HCT116 (cell line): ENCODE measurements at regions not wholly inside any gene's neighbourhood (a gene's known extent, or its start where the extent isn't known, plus 50 kb on each side); places are given as distances from the start of the nearest gene placed in this dataset.

Source experiments
- ATAC-seq: fragments of 200-7000 bp; cut with Tn5 transposase; 2 replicates; pipeline ENCODE4 v1.9.1; 2020; ENCODE audit warnings: mild to moderate bottlenecking, moderate library complexity
- BruUV-seq: library from RNA; stranded (reverse); fragments of 400-500 nt; replicated peaks from 2 replicates; lab custom pipeline; 2021; lab: Mats Ljungman, UMichigan
- CTCF ChIA-PET: fragments of 300-600 bp; sonication (Branson Sonifier 250); formaldehyde crosslinking; loops from one replicate; lab custom pipeline; 2021; ENCODE audit warnings: antibody characterized with exemption; lab: Charles Lee
- POLR2A ChIA-PET: fragments of 300-600, 350-600 bp; sonication (Branson Sonifier 250); formaldehyde crosslinking; loops from one replicate; lab custom pipeline; 2021; ENCODE audit warnings: antibody characterized with exemption; lab: Charles Lee
- RAD21 ChIA-PET, 2 experiments: fragments of 300-600 bp; sonication (Branson Sonifier 250); formaldehyde crosslinking; loops; one replicate each; lab custom pipeline; 2023; ENCODE audit warnings: low total read pairs in 2 of 2; ENCODE audit not compliant: uncharacterized antibody in 2 of 2, unreplicated experiment in 2 of 2, low non-redundant PET in 1 of 2; lab: Charles Lee
- DNase-seq: peaks from one replicate; pipeline ENCODE4 v3.0.0-alpha.2; 2010; ENCODE audit warnings: low read depth, low spot score
- H2AFZ ChIP-seq: fragments of 200-600 bp; shearing (Covaris generic), sonication (generic); 2 replicates; pipeline ENCODE4 v1.6.1; 2017; ENCODE audit warnings: low read depth, mixed run types, mixed read lengths, antibody characterized with exemption, low read length; ENCODE audit not compliant: poor library complexity, severe bottlenecking
- H3K27ac ChIP-seq: 2 replicates; pipeline ENCODE4 v1.5.1; 2012; ENCODE audit warnings: low read depth, low read length
- H3K27me3 ChIP-seq: fragments of 200-600 bp; sonication (generic); 2 replicates; pipeline ENCODE4 v1.6.1; 2016; ENCODE audit warnings: mixed run types, low read length, mixed read lengths; ENCODE audit not compliant: insufficient read depth
- H3K36me3 ChIP-seq, 2 experiments: fragments of 200-500 bp in 1 of 2; fragments of 200-600 bp in 1 of 2; sonication (Bioruptor generic) in 1 of 2; sonication (generic) in 1 of 2; 2 replicates each; pipeline versions ENCODE4 v1.5.1 to v1.6.1; 2014 to 2016; ENCODE audit warnings: low read length in 2 of 2, inconsistent platforms in 1 of 2, mixed read lengths in 1 of 2, mixed run types in 1 of 2; ENCODE audit not compliant: insufficient read depth in 2 of 2, control insufficient read depth in 1 of 2
- H3K4me1 ChIP-seq, 2 experiments: fragments of 200-600 bp in 1 of 2; sonication (generic) in 1 of 2; 2 replicates each; pipeline versions ENCODE4 v1.5.1 to v1.6.1; 2012 to 2017; ENCODE audit warnings: low read length in 2 of 2, inconsistent platforms in 1 of 2, mild to moderate bottlenecking in 1 of 2, mixed read lengths in 1 of 2, mixed run types in 1 of 2, moderate library complexity in 1 of 2; ENCODE audit not compliant: insufficient read depth in 2 of 2, control insufficient read depth in 1 of 2
- H3K4me2 ChIP-seq: fragments of 200-600 bp; sonication (generic); 2 replicates; pipeline ENCODE4 v1.6.1; 2017; ENCODE audit warnings: mixed run types, low read length, mixed read lengths
- H3K4me3 ChIP-seq, 2 experiments: fragments of 200-600 bp in 1 of 2; sonication (generic) in 1 of 2; replicated peaks in 1 of 2; 2 replicates each; pipeline ENCODE4 v1.5.1; 2011 to 2016; ENCODE audit warnings: low read length in 2 of 2, control low read depth in 1 of 2, low read depth in 1 of 2, mild to moderate bottlenecking in 1 of 2, mixed read lengths in 1 of 2, mixed run types in 1 of 2
- H3K79me2 ChIP-seq: fragments of 200-600 bp; sonication (generic); 2 replicates; pipeline ENCODE4 v1.6.1; 2017; ENCODE audit warnings: mild to moderate bottlenecking, mixed run types, low read length, moderate library complexity, mixed read lengths; ENCODE audit not compliant: insufficient read depth
- H3K9ac ChIP-seq: fragments of 200-600 bp; sonication (generic); 2 replicates; pipeline ENCODE4 v1.6.1; 2016; ENCODE audit warnings: low read length, mixed read lengths
- H3K9me2 ChIP-seq: fragments of 200-600 bp; sonication (generic), shearing (Covaris generic); 2 replicates; pipeline ENCODE4 v1.6.1; 2017; ENCODE audit warnings: mixed run types, mild to moderate bottlenecking, moderate library complexity; ENCODE audit not compliant: insufficient read depth
- H3K9me3 ChIP-seq, 2 experiments: fragments of 200-500 bp in 1 of 2; fragments of 200-600 bp in 1 of 2; sonication (Bioruptor generic) in 1 of 2; sonication (generic) in 1 of 2; 2 replicates each; pipeline ENCODE4 v1.6.1; 2014 to 2017; ENCODE audit warnings: low read length in 2 of 2, mixed read lengths in 2 of 2, inconsistent platforms in 1 of 2, low read depth in 1 of 2, mild to moderate bottlenecking in 1 of 2, mixed run types in 1 of 2, moderate library complexity in 1 of 2; ENCODE audit not compliant: control insufficient read depth in 1 of 2, insufficient read depth in 1 of 2
- H4K20me1 ChIP-seq: fragments of 200-600 bp; sonication (generic), shearing (Covaris generic); 2 replicates; pipeline ENCODE4 v1.6.1; 2017; ENCODE audit warnings: mixed run types, mild to moderate bottlenecking, moderate library complexity; ENCODE audit not compliant: insufficient read depth
- CEBPB ChIP-seq: IDR thresholded peaks from 2 replicates; pipeline ENCODE4 v1.6.1; 2012; ENCODE audit warnings: low read depth
- EGR1 ChIP-seq: IDR thresholded peaks from 2 replicates; pipeline ENCODE4 v1.6.1; 2012; ENCODE audit warnings: low read depth
- ELF1 ChIP-seq: IDR thresholded peaks from 2 replicates; pipeline ENCODE4 v1.6.1; 2012; ENCODE audit warnings: low read depth, borderline replicate concordance
- EZH2 ChIP-seq: fragments of 200-600 bp; sonication (generic); IDR thresholded peaks from 2 replicates; pipeline ENCODE4 v1.6.1; 2017; ENCODE audit warnings: antibody characterized with exemption, mixed run types
- EZH2phosphoT487 ChIP-seq: fragments of 200-600 bp; IDR thresholded peaks from 2 replicates; pipeline ENCODE4 v1.6.1; 2018; ENCODE audit warnings: antibody characterized with exemption, borderline replicate concordance
- FOSL1 ChIP-seq: IDR thresholded peaks from 2 replicates; pipeline ENCODE4 v1.6.1; 2012; ENCODE audit warnings: low read depth
- JUND ChIP-seq: IDR thresholded peaks from 2 replicates; pipeline ENCODE4 v1.6.1; 2012
- MAX ChIP-seq: IDR thresholded peaks from 2 replicates; pipeline ENCODE4 v1.6.1; 2012
- POLR2A ChIP-seq: IDR thresholded peaks from 2 replicates; pipeline ENCODE4 v1.7.0; 2011; ENCODE audit warnings: borderline replicate concordance; ENCODE audit not compliant: insufficient read depth, insufficient read length; ENCODE audit errors: extremely low read depth
- POLR2AphosphoS5 ChIP-seq: IDR thresholded peaks from 2 replicates; pipeline ENCODE4 v1.6.1; 2011; ENCODE audit warnings: mild to moderate bottlenecking, low read depth, low read length, moderate library complexity
- RAD21 ChIP-seq: IDR thresholded peaks from 2 replicates; pipeline ENCODE4 v1.6.1; 2012; ENCODE audit warnings: low read depth, mild to moderate bottlenecking
- REST ChIP-seq: IDR thresholded peaks from 2 replicates; pipeline ENCODE4 v1.6.1; 2012; ENCODE audit warnings: low read depth
- SIN3A ChIP-seq: IDR thresholded peaks from 2 replicates; pipeline ENCODE4 v1.6.1; 2012; ENCODE audit warnings: low read depth
- SP1 ChIP-seq: IDR thresholded peaks from 2 replicates; pipeline ENCODE4 v1.6.1; 2012; ENCODE audit warnings: low read depth
- SRF ChIP-seq: IDR thresholded peaks from 2 replicates; pipeline ENCODE4 v1.6.1; 2012; ENCODE audit warnings: low read depth
- YY1 ChIP-seq: IDR thresholded peaks from 2 replicates; pipeline ENCODE4 v1.6.1; 2011; ENCODE audit warnings: low read length, low read depth, moderate library complexity, mild to moderate bottlenecking; ENCODE audit not compliant: insufficient replicate concordance; ENCODE audit errors: extremely low read depth
- ZBTB33 ChIP-seq: IDR thresholded peaks from 2 replicates; pipeline ENCODE4 v1.6.1; 2011; ENCODE audit warnings: mild to moderate bottlenecking, low read length, moderate library complexity; ENCODE audit not compliant: insufficient replicate concordance; ENCODE audit errors: extremely low read depth
- ZFX ChIP-seq: fragments of 450-650 bp; IDR thresholded peaks from 2 replicates; pipeline ENCODE4 v1.6.1; 2017
- ZNF274 ChIP-seq: fragments of 200-500 bp; sonication (Bioruptor generic); IDR thresholded peaks from 2 replicates; pipeline ENCODE4 v1.6.1; 2014; ENCODE audit warnings: mild to moderate bottlenecking, low read depth, low read length, inconsistent platforms
- intact Hi-C: fragments of 100-400 bp; cut with micrococcal nuclease; formaldehyde crosslinking; loops from 2 replicates; pipeline ENCODE4 v1.10.0; 2022

- TF ChIP-seq ZFX (no peak), SP1 (no peak), FOSL1 (no peak), CEBPB (no peak), EGR1 (no peak), POLR2A (no peak), MAX (no peak), ZBTB33 (no peak), YY1 (no peak), RAD21 (no peak), EZH2 (no peak), ZNF274 (no peak), POLR2AphosphoS5 (no peak)
Measured at GRCh38 chr6:145489583-145489982, 245.7 kb downstream of the EPM2A start (continued).

GRCh38 chr6:145490068-145490467 lies 245.3 kb downstream of the EPM2A start:
- BruUV-seq, result no TSS peak
- CTCF ChIA-PET, result no interaction called here
- Histone ChIP-seq H4K20me1 (no peaks in the 10 kb centered on the region), H3K9me3 (no peaks in the 10 kb centered on the region), H3K79me2 (no peaks in the 10 kb centered on the region), H3K36me3 (no peaks in the 10 kb centered on the region), H3K4me3 (no peak overlapping the region), H3K4me1 (no peaks in the 10 kb centered on the region), H3K4me2 (no peak overlapping the region), H2AFZ (no peak overlapping the region), H3K27me3 (no peaks in the 10 kb centered on the region), H3K9ac (no peak overlapping the region), H3K9me2 (no peaks in the 10 kb centered on the region), H3K27ac (no peak overlapping the region)
- RAD21 ChIA-PET, result no interaction called here
- ATAC-seq (no peak), DNase-seq (no peak)
- intact Hi-C loops, result no loop called here
- TF ChIP-seq REST, result no peak
- no peak for TF ChIP-seq SIN3A
- TF ChIP-seq FOSL1, result no peak
- no peak for TF ChIP-seq ZNF274
- no peak for TF ChIP-seq ELF1
- TF ChIP-seq CEBPB, result no peak
- TF ChIP-seq POLR2A, result no peak
- TF ChIP-seq JUND, result no peak
- no peak for TF ChIP-seq EZH2
- TF ChIP-seq SRF, result no peak
- TF ChIP-seq EZH2phosphoT487, result no peak
- POLR2A ChIA-PET, result no interaction called here
